K562 (cell line): ENCODE measurements at regions not wholly inside any gene's neighbourhood (a gene's known extent, or its start where the extent isn't known, plus 50 kb on each side); places are given as distances from the start of the nearest gene placed in this dataset.

Experiments
- FOXK2 ChIP-seq, 2 experiments: fragments of 450-650 bp; IDR thresholded peaks in 1 of 2; conservative IDR thresholded peaks in 1 of 2; 2 replicates each; pipeline ENCODE4 v1.6.1; 2016; ENCODE audit warnings: low read depth in 2 of 2, mild to moderate bottlenecking in 1 of 2
- GABPA ChIP-seq: fragments of 200-800 bp; sonication (Bioruptor generic); conservative IDR thresholded peaks from 2 replicates; pipeline ENCODE4 v1.6.1; 2016; ENCODE audit warnings: low read depth, missing genetic modification characterization, missing compliant biosample characterization
- HMG20A ChIP-seq: fragments of 450-650 bp; formaldehyde crosslinking; conservative IDR thresholded peaks from 2 replicates; pipeline ENCODE4 v1.4.0; 2020; ENCODE audit warnings: mild to moderate bottlenecking, mixed read lengths
- JUN ChIP-seq, 2 experiments: sonication (generic) in 1 of 2; formaldehyde crosslinking in 1 of 2; IDR thresholded peaks; 2 replicates each; pipeline versions ENCODE4 v1.6.1 to v1.8.0; 2012 to 2022; ENCODE audit warnings: borderline replicate concordance in 2 of 2, mild to moderate bottlenecking in 2 of 2, improper control_type of control experiment in 1 of 2, low read depth in 1 of 2, low read length in 1 of 2, missing genetic modification reagents in 1 of 2
- MAX ChIP-seq: sonication (generic); formaldehyde crosslinking; IDR thresholded peaks from 2 replicates; pipeline ENCODE4 v1.9.0; 2022; ENCODE audit warnings: mild to moderate bottlenecking, missing genetic modification reagents
- NFIC ChIP-seq: fragments of 450-650 bp; IDR thresholded peaks from 2 replicates; pipeline ENCODE4 v1.6.1; 2017; ENCODE audit warnings: mild to moderate bottlenecking, inconsistent platforms
- POU5F1 ChIP-seq: fragments of 150-350 bp; IDR thresholded peaks from 2 replicates; pipeline ENCODE4 v1.6.1; 2014; ENCODE audit warnings: borderline replicate concordance, low read length, low read depth, mild to moderate bottlenecking; ENCODE audit not compliant: partially characterized antibody
- SAFB2 ChIP-seq: fragments of 200-400 bp; formaldehyde crosslinking; IDR thresholded peaks from 2 replicates; pipeline ENCODE4 v1.6.1; 2018; ENCODE audit warnings: borderline replicate concordance, low read length, low read depth, moderate library complexity; ENCODE audit not compliant: severe bottlenecking
- TCF7L2 ChIP-seq: fragments of 150-350 bp; IDR thresholded peaks from 2 replicates; pipeline ENCODE4 v1.6.1; 2016; ENCODE audit warnings: low read depth, mild to moderate bottlenecking, low read length, moderate library complexity
- TF ChIP-seq, protein P1 (sequence below): fragments of 450-650 bp; formaldehyde crosslinking; IDR thresholded peaks from 2 replicates; pipeline ENCODE4 v1.4.0; 2022; ENCODE audit warnings: missing genetic modification characterization
- TF ChIP-seq, protein P2 (sequence below): sonication (generic); formaldehyde crosslinking; IDR thresholded peaks from 2 replicates; pipeline ENCODE4 v1.8.0; 2022; ENCODE audit warnings: mild to moderate bottlenecking, missing genetic modification reagents

DNA sequence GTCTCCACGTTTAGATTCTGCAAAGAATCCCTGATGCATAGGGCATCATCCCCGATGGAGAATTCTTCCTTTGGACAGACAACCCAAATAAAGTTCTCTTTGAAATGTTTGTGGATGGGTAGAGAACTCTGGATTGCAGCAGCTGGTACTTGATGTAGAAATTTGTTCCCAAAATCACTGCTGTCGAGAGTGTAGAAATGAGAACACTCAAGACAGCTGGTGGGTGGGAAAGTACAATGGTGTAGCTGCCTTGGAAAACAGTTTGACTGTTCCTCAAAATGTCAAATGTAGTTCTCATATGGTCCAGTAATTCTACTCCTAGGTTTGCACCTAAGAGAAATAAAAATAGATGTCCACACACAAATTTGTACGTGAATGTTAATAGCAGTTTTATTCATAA lies 671.5 kb upstream of the TMEM132C start:
- TF ChIP-seq HMG20A (CRISPR knock-in tag) (no peak), GABPA (tag) (no peak), JUN (IDR thresholded peaks at IDR 0.05; ENCODE audit: borderline replicate concordance, low read depth, low read length) (no peak), JUN (CRISPR knock-in tag; IDR thresholded peaks at IDR 0.05; ENCODE audit: borderline replicate concordance) (no peak), TCF7L2 (no peak), POU5F1 (no peak), SAFB2 (no peak), FOXK2 (conservative IDR thresholded peaks at IDR 0.05 in 1 of 2, IDR thresholded peaks at IDR 0.05 in 1 of 2; ENCODE audit: low read depth in 2 of 2) (no peak), MAX (CRISPR knock-in tag) (no peak), NFIC (no peak)
- TF ChIP-seq, protein P1, sequence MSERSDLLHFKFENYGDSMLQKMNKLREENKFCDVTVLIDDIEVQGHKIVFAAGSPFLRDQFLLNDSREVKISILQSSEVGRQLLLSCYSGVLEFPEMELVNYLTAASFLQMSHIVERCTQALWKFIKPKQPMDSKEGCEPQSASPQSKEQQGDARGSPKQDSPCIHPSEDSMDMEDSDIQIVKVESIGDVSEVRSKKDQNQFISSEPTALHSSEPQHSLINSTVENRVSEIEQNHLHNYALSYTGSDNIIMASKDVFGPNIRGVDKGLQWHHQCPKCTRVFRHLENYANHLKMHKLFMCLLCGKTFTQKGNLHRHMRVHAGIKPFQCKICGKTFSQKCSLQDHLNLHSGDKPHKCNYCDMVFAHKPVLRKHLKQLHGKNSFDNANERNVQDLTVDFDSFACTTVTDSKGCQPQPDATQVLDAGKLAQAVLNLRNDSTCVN (CRISPR knock-in tag): no peak
- TF ChIP-seq, protein P2, sequence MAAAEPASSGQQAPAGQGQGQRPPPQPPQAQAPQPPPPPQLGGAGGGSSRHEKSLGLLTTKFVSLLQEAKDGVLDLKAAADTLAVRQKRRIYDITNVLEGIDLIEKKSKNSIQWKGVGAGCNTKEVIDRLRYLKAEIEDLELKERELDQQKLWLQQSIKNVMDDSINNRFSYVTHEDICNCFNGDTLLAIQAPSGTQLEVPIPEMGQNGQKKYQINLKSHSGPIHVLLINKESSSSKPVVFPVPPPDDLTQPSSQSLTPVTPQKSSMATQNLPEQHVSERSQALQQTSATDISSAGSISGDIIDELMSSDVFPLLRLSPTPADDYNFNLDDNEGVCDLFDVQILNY (CRISPR knock-in tag): no peak
